MM.1S (cell line): ENCODE measurements at regions not wholly inside any gene's neighbourhood (a gene's known extent, or its start where the extent isn't known, plus 50 kb on each side); places are given as distances from the start of the nearest gene placed in this dataset.
"Not testable (repeated sequence)": the region's sequence is repeated elsewhere in the genome, so short reads cannot be mapped to it uniquely, and the experiment has no call there.

Experiments
- DNase-seq: peaks from one replicate; pipeline ENCODE4 v3.0.0-alpha.2; 2015
- H2AFZ ChIP-seq: fragments of 300-600 bp; sonication (generic); 2 replicates; pipeline ENCODE4 v1.6.0; 2016; ENCODE audit warnings: antibody characterized with exemption, low read length
- H3F3A ChIP-seq: fragments of 300-600 bp; sonication (generic); 2 replicates; pipeline ENCODE4 v1.6.1; 2016; ENCODE audit warnings: mild to moderate bottlenecking, antibody characterized with exemption, low read length, moderate library complexity, mixed read lengths; ENCODE audit not compliant: insufficient read depth
- H3K27ac ChIP-seq: fragments of 300-600 bp; sonication (generic); 2 replicates; pipeline ENCODE4 v1.5.1; 2016; ENCODE audit warnings: mild to moderate bottlenecking, low read length
- H3K27me3 ChIP-seq: fragments of 300-600 bp; sonication (generic); replicated peaks from 2 replicates; pipeline ENCODE4 v1.6.0; 2016; ENCODE audit warnings: low read length; ENCODE audit not compliant: insufficient read depth
- H3K36me3 ChIP-seq: fragments of 300-600 bp; sonication (generic); replicated peaks from 2 replicates; pipeline ENCODE4 v1.6.1; 2016; ENCODE audit warnings: mild to moderate bottlenecking, low read length, mixed read lengths; ENCODE audit not compliant: insufficient read depth
- H3K4me1 ChIP-seq: fragments of 300-600 bp; sonication (generic); 2 replicates; pipeline ENCODE4 v1.6.1; 2016; ENCODE audit warnings: low read length, mixed read lengths
- H3K4me2 ChIP-seq: fragments of 300-600 bp; sonication (generic); 2 replicates; pipeline ENCODE4 v1.6.0; 2016; ENCODE audit warnings: low read depth, low read length
- H3K4me3 ChIP-seq: fragments of 300-600 bp; sonication (generic); 2 replicates; pipeline ENCODE4 v1.5.1; 2016; ENCODE audit warnings: low read length, mixed read lengths
- H3K79me2 ChIP-seq: fragments of 300-600 bp; sonication (generic); 2 replicates; pipeline ENCODE4 v1.6.1; 2016; ENCODE audit warnings: mixed run types, low read length, mixed read lengths
- H3K9ac ChIP-seq: fragments of 300-600 bp; sonication (generic); 2 replicates; pipeline ENCODE4 v1.6.1; 2016; ENCODE audit warnings: low read length, mixed read lengths
- H3K9me2 ChIP-seq: fragments of 300-600 bp; sonication (generic); replicated peaks from 2 replicates; pipeline ENCODE4 v1.6.1; 2016; ENCODE audit warnings: mild to moderate bottlenecking, low read length, mixed read lengths; ENCODE audit not compliant: insufficient read depth
- H3K9me3 ChIP-seq: fragments of 300-600 bp; sonication (generic); replicated peaks from 2 replicates; pipeline ENCODE4 v1.6.1; 2016; ENCODE audit warnings: mild to moderate bottlenecking, low read length, mixed read lengths; ENCODE audit not compliant: insufficient read depth
- H4K20me1 ChIP-seq: fragments of 300-600 bp; sonication (generic); 2 replicates; pipeline ENCODE4 v1.6.1; 2016; ENCODE audit warnings: mild to moderate bottlenecking, low read length, moderate library complexity, mixed read lengths; ENCODE audit not compliant: insufficient read depth
- CTCF ChIP-seq: fragments of 300-600 bp; sonication (generic); IDR thresholded peaks from 2 replicates; pipeline ENCODE4 v1.5.1; 2016; ENCODE audit warnings: antibody characterized with exemption, low read length, mixed read lengths
- EZH2 ChIP-seq: fragments of 300-600 bp; sonication (generic); optimal IDR thresholded peaks from 2 replicates; pipeline ENCODE3; 2017; ENCODE audit warnings: low read depth, mild to moderate bottlenecking, antibody characterized with exemption, low read length, mixed read lengths
- EZH2phosphoT487 ChIP-seq: fragments of 300-600 bp; sonication (generic); IDR thresholded peaks from 2 replicates; pipeline ENCODE4 v1.6.1; 2018; ENCODE audit warnings: antibody characterized with exemption, low read length

GRCh38 chr5:163106098-163106497 is 331.3 kb upstream of the CCNG1 start:
- H3K9me2 ChIP-seq = no peaks in the 10 kb centered on the region
- peaks cover 4% of the 10 kb centered on the region; the same call in 1 of the 2 replicates for H3F3A ChIP-seq
- no peak overlapping the region for H3K4me3 ChIP-seq
- no peak overlapping the region for H3K9ac ChIP-seq
- no peaks in the 10 kb centered on the region for H3K27me3 ChIP-seq
- H3K4me1 ChIP-seq = peaks cover 4% of the 10 kb centered on the region; the same call in 1 of the 2 replicates
- no peaks in the 10 kb centered on the region for H3K79me2 ChIP-seq
- H3K27ac ChIP-seq = no peak overlapping the region
- H2AFZ ChIP-seq = no peak overlapping the region
- H3K36me3 ChIP-seq = no peaks in the 10 kb centered on the region
- no peaks in the 10 kb centered on the region for H4K20me1 ChIP-seq
- TF ChIP-seq CTCF (no peak), EZH2 (no peak), EZH2phosphoT487 (no peak)
- peak; percentile 63 for DNase-seq
- peak overlapping the region; percentile 10; the same call in 1 of the 2 replicates for H3K4me2 ChIP-seq
- H3K9me3 ChIP-seq = no peaks in the 10 kb centered on the region

GRCh38 chr5:163108351-163108750 is 329.0 kb upstream of the CCNG1 start:
- Histone ChIP-seq H3K4me1 (peaks cover 4% of the 10 kb centered on the region; the same call in 1 of the 2 replicates), H2AFZ (no peak overlapping the region), H3K9me3 (no peaks in the 10 kb centered on the region), H3K27me3 (no peaks in the 10 kb centered on the region), H4K20me1 (no peaks in the 10 kb centered on the region), H3K4me3 (no peak overlapping the region), H3K9me2 (no peaks in the 10 kb centered on the region), H3K4me2 (no peak overlapping the region), H3K9ac (no peak overlapping the region), H3K79me2 (no peaks in the 10 kb centered on the region), H3F3A (peaks cover 4% of the 10 kb centered on the region; the same call in 1 of the 2 replicates), H3K27ac (no peak overlapping the region), H3K36me3 (no peaks in the 10 kb centered on the region)
- no peak for DNase-seq
- TF ChIP-seq EZH2 (no peak), EZH2phosphoT487 (no peak), CTCF (no peak)

- no peaks in the 10 kb centered on the region for H3K9me3 ChIP-seq
- no peak overlapping the region for H3K27ac ChIP-seq
- H3F3A ChIP-seq = no peaks in the 10 kb centered on the region
- no peaks in the 10 kb centered on the region for H3K79me2 ChIP-seq
- no peaks in the 10 kb centered on the region for H3K4me1 ChIP-seq
- no peak for DNase-seq
- H3K27me3 ChIP-seq = no peaks in the 10 kb centered on the region
- TF ChIP-seq EZH2 (no peak), EZH2phosphoT487 (no peak), CTCF (no peak)
- H4K20me1 ChIP-seq = no peaks in the 10 kb centered on the region
- no peak overlapping the region for H2AFZ ChIP-seq
- no peak overlapping the region for H3K4me3 ChIP-seq
- H3K4me2 ChIP-seq = no peak overlapping the region
- no peaks in the 10 kb centered on the region for H3K9me2 ChIP-seq
- no peak overlapping the region for H3K9ac ChIP-seq
- H3K36me3 ChIP-seq = no peaks in the 10 kb centered on the region
These were observed 322.4 kb upstream of the CCNG1 start for GRCh38 chr5:163115011-163115410.

GRCh38 chr5:163116618-163117017 is 320.8 kb upstream of the CCNG1 start:
- H2AFZ ChIP-seq, H3K27ac ChIP-seq, H3K4me1 ChIP-seq, H3K9me2 ChIP-seq, DNase-seq, H3K79me2 ChIP-seq, H3K27me3 ChIP-seq, H3K9me3 ChIP-seq, H3F3A ChIP-seq, H3K9ac ChIP-seq, H3K4me3 ChIP-seq, H3K4me2 ChIP-seq, H4K20me1 ChIP-seq, H3K36me3 ChIP-seq: not testable (repeated sequence)
